ENCODE measurements at regions not wholly inside any gene's neighbourhood (a gene's known extent, or its start where the extent isn't known, plus 50 kb on each side); places are given as distances from the start of the nearest gene placed in this dataset.
"Not testable (repeated sequence)": the region's sequence is repeated elsewhere in the genome, so short reads cannot be mapped to it uniquely, and the experiment has no call there.

- no peak for DNase-seq
These were observed 507.5 kb upstream of the FSHR start for GRCh38 chr2:49661809-49662208.

- DNase-seq: no peak
These were observed 502.5 kb upstream of the FSHR start for GRCh38 chr2:49656853-49657252.

DNA sequence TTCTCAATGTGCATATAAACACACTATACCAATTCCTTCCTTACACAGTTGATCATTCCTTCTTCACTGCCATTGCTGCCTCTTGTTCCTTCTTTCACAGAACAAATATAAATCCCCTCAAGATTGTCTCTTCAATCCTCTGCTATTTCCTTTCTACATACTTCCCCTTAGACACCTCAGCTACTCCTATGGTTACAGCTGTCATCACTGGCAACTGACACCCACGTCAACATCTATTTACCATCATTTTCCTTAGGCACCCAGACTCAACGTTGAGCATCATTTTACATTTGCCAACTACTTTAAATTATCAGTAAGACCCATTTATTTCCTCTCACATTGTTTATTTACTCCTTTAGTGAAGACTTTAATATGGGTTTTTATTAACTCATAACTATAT, 488.8 kb upstream of the FSHR start:
- DNase-seq: no peak

- no peak for DNase-seq
These were observed 486.3 kb upstream of the FSHR start for GRCh38 chr2:49640630-49641029.

DNA sequence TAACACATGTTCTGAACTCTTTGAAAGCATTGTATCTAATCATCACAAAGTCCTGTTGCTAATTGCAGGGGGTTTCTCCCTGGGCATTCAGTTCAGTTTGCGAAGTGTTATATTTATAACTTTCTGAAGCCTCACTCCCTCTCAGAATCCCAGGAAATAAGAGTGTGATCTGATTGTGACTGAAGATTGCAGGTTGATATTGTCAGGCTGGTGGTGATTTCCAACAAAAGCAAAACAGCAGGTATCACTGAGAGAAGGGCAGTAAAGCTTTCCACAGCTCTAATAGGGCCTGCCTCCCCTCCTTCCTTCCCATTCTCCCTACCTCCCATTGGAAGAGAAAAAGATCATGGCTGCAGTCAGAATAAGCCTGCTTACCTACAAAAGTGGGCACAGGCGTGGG, 466.7 kb upstream of the FSHR start:
- no peak for DNase-seq

- no peak for DNase-seq
These were observed 465.5 kb upstream of the FSHR start for GRCh38 chr2:49619804-49620203.

DNA sequence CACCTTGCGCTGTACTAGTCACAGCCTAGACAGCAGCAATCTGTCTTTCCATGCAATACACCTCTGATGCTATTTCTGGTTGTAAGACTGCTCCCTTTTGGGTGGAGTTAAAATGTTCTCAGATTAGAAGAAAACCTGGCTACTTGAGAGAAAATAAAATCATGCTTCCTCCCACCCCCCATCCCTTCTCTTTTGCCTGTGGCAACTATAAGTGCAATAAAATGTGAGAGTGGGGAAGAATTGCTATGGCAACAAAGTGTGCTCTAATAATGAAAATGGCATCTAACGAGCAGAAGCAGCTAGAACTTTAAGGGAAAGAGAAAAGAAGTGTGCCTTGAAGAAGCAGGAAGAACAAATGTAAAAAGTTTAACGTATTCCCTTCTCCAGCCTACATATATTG, 464.2 kb upstream of the FSHR start:
- DNase-seq: no peak

GRCh38 chr2:49616800-49617199, 462.5 kb upstream of the FSHR start:
- DNase-seq: peak; percentile 42

DNA sequence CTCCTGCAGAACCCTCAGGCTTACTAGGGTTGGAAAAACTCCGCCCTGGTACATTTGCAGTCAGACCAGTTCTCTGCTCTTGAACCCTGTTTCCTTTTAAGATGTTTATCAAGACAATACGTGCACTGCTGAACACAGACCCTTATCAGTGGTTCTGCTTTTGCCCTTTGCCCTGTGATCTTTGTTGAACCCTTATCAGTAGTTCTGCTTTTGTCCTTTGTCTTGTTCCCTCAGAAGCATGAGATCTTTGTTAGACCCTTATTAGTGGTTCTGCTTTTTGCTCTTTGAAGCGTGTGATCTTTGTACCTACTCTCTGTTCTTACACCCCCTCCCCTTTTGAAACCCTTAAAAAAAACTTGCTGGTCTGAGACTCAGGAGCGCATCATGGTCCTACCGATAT, 457.5 kb upstream of the FSHR start:
- not testable (repeated sequence) for DNase-seq

DNA sequence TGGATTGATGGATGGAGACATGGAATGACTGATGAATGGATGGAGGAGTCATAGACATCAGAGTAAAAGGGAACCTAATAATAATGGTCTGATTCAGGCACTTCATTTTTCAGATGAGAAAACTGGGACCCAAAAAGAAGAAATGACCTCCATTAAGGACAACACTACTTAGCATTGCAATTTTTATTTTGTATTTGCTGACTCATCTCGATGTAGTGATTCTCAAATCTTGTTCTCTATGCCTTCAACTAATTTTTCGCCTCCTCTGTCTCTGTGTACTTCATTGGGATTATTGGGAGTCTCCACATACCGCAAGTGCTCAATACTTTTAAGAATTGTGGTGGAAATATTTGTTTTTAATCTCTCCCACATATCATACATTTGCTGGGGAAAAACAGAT, 446.2 kb upstream of the FSHR start:
- no peak for DNase-seq

DNA sequence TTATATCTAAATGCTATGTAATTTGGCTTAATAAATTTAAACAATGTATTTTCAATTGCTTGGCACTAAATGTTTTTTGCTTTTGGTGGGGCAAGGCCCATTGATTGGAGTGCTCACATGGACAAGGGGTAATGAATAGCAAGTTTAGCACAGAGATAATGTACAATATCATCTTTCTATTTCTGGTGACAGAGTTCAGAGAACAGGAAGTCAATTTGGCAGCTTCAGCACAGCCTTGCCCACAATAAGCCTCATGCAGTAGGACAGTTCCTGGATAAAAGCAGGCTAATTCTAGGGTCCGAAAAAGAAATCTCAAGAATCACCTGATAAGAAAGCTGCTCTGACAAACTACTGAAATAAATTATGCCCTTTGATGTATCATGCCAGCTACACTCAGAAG, 443.9 kb upstream of the FSHR start:
- DNase-seq: no peak

GRCh38 chr2:49585921-49586320, 431.6 kb upstream of the FSHR start:
- no peak for DNase-seq

DNA sequence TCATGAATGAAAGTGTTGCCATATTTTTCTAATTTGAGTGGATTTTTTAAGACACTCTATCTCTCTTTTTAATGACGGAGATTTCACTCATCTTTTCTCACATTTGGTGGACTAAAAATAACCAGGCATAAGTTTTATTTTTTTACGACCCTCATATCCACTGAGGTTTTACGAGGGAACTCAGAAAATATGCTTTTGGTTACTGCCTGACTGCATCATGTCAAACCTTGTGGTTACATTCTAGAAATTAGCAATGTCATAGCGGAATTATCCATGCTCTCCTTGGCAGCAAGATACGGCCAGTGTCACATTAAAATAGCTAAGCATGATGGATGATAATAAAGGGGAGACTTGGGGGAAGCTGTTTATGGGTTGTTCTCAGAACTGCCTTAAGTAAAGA, 428.6 kb upstream of the FSHR start:
- DNase-seq: no peak

DNA sequence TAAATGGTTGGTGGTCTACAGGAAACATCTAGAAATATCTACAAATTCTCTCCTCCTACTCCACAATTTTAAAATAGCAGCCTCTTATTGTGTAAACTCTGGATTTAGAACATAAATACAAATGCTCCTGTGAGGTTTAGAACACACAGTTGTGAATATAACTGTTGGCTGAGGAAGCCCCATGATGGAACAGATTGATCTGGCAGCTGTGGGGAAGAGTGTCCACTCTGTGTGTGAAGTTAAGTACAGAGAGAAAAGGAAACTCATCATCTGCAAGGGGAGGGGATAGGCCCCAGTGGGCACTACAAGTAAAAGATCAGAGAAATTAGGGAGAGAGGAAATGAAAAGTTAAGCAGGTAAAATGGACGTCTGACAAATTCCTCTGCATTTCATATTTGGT, 422.7 kb upstream of the FSHR start:
- DNase-seq: no peak

DNA sequence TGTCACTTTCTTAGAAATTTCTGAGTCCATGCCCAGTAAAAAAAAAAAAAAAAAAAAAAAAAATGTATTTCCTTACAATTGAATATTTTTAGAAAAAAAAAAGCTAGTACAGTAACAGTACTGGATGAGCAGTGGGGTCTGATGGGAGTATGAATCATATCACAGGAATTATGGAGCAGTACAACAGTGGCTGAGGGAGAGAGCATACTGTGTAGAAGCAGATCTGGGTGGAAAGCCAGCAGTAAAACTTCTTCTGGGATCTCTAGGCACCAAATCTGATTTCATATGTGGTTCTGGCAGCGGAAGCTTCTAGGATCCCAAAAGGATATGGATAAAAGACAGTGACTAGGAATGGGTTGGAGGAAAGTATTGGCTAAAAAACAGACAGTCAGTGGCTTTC, 414.9 kb upstream of the FSHR start:
- no peak for DNase-seq

DNA sequence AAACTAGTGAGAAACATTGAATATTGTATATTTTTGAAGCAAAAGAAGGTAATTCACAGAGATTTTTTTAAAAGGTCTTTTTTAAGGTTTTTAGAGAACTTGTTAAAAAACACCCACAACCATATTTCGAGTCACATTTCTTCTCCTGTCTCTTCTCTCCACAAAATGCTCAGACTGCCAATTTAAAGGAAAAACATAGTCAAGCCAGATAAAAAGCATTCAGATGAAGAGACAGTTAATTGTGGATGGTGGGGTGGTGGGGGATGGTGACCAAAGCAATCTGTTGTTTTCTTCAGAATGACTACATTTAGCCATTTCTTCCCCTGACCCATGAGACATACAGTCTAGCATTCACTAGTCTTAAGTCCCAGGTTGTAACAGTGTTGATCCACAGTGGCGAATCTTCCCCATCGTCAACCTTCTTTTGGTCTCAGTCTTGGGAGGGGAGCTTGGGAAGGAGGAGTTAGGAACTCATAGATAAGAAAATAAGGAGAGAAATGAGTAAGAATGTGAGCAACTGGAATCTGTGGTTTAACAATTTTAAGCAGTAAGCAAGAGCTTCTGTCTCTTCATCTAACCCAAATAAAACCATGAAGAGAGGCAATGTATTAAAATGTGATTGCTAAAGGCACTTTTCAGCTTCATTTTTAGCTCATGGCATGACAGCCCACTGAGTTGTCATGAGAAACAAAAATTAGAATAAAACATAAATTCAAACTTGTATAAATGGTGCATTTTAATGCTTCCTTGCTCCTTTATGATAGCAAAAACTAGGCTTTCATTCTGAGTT, 413.7 kb upstream of the FSHR start:
- no peak for DNase-seq

DNA sequence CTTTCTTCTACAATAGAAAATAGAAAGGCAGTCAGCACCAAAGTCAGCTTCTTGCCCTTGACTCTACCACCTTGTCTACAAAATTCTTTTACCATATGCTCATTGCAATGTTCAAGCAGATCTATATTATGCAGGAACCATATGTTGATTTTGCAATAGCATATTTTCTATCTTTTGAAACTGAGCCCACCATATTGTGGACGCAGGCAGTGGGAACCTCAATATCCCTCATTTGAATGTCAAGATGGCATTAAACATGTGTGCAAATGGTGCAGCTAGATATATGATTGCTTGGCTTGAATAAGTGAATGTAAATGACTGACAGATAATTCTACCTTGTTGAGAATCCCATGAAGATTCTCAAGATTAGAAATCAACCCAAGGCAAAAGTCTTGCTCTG, 412.7 kb upstream of the FSHR start:
- DNase-seq: no peak

- DNase-seq: no peak
These were observed 399.3 kb upstream of the FSHR start for GRCh38 chr2:49553658-49554057.

DNA sequence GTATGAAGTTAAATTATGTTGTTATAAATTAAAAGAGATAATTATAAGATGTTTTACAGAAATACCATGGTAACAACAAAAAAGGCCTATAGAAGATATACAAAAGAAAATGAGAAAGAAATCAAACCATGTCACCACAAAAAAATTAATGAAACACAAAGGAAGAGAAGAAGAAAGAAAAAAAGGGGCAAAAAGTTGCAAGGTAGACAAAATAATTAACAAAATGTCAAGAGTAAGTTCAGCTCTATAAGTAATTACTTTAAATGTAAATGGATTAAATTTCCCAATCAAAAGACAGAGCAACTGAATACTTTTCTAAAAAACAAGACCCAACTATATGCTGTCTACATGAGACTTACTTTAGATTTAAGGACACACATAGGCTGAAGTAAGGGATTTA, 378.4 kb upstream of the FSHR start:
- DNase-seq: no peak

DNA sequence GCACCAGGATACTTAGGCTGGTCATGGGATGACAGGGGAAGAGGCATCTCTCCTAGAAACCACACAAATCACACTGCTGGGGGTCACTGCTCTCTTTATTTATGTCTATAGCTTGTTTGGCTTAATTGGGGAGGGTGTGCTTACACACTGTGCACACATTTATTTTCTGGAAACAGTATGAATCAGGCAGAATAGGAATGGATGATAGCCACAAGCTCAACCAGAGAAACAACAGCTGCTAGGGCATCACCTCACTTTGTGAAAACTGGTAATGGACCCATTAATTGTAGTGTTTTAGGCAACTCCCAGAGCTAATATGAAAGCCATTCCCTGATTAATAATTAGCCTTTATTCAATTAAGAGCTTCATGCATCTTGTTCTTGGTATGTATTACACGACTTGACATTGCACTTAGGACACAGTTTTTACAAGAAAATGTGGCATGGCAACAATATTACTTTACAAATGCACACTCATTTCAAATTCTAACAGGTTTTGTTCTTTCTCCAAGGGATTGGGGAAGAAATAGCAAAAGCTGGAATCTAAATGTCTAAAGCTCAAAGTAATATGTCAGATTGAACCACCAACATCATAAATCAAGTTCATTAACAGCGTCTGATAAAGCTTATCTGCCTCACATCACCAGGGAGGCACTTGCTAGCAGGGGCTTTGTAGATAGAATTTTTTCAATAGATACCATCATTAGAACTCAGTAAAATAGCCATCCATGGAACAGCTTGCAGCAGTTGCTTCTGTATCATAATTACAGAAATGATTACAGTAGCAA, 361.9 kb upstream of the FSHR start:
- no peak for DNase-seq

- DNase-seq: no peak
These were observed 359.9 kb upstream of the FSHR start for GRCh38 chr2:49514201-49514600.

GRCh38 chr2:49490710-49491109, 336.4 kb upstream of the FSHR start:
- DNase-seq: no peak

DNA sequence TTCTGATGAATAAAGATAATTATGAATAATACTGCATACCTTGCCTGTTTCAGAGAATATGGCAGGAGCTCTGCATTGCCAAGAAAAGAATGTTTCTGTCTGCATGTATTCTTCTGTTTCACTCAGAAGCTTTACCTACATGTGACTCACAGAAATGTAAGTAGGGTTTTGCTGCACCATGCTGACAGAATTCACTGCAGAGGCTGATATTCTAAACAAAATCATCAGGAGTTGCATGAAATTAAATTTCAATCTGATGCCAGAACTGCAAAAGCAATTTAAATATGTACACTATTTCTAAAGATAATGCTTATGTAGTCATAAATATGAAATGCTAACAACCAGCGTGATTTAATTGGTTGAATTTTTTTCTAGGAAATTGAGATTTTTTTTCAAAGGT, 332.8 kb upstream of the FSHR start:
- DNase-seq: no peak

DNA sequence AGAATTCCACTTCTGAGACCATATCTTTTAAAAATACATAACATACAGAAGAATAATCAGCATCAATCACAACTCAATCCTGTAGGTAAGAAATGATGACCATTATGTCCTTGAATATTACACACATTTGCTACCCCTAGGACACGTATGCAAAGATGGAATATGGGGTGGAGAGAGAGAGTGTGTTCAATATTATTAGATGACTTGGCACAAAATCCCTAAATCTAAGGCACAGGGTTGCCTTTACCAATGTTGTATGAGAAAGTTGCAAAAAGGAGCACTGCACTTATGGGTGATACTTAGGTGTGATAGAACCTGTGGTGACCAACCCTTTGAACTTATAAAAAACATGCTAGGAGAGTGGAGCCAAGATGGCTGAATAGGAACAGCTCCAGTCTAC, 326.2 kb upstream of the FSHR start:
- no peak for DNase-seq

All from NCI-H526 treated with DMSO at 0.1 percent for 48 hours (cell line).